ENCODE measurements at regions not wholly inside any gene's neighbourhood (a gene's known extent, or its start where the extent isn't known, plus 50 kb on each side); places are given as distances from the start of the nearest gene placed in this dataset.

GRCh38 chr4:176011529-176011928 is 54.1 kb upstream of the WDR17 start:
- DNase-seq (ENCODE audit: low read depth), result peak; percentile 13

DNA sequence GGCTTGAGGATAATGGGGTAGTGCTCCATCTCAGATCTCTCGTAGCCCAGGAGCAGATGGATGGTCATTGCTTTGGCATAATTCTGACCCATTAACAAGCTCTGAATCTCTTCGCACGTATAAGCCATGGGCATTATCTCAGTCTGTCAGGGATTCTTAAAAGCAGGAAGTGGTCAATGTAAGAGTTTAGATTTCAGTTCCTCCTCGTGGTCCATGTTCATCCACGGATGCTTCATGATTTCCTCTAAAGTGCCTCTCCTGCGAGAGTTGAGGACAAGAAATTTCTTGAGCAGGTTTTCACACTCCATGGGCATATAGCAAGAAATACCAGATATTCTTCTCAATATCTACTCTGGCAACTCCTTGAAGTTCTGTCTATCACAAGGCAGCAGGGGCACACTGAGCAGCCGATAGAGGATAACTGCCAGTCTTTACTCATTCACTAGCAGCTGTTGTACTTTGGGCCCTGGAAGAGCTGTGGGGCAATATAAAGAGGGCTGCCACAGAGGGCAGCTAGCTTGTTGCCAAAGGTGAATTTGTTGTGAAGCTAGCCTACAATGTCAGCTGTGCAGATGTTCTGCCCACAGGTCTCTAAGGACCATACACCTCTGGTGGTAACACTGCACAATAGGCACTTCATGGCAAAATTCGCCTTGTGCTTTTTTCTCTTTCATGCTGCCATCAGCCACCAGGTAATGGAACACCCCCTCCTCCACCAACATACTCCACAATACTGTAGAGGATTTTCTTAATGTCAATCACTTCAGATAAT is 52.0 kb upstream of the WDR17 start:
- no peak for DNase-seq (ENCODE audit: low read depth)

- no peak for DNase-seq (ENCODE audit: low read depth)
Measured at GRCh38 chr4:176014583-176015108, 51.0 kb upstream of the WDR17 start.
